Esophagus squamous epithelium (tissue), 4 donors: ENCODE measurements at regions not wholly inside any gene's neighbourhood (a gene's known extent, or its start where the extent isn't known, plus 50 kb on each side); places are given as distances from the start of the nearest gene placed in this dataset.

Source experiments
- CTCF ChIP-seq, 6 experiments: fragments of 450-650 bp in 4 of 6; fragments of 200-600 bp in 2 of 6; sonication (generic) in 2 of 6; IDR thresholded peaks; one replicate each; pipeline ENCODE4 v1.5.1; 2016 to 2019; ENCODE audit warnings: antibody characterized with exemption in 6 of 6, mild to moderate bottlenecking in 4 of 6, moderate library complexity in 4 of 6
- POLR2A ChIP-seq, 4 donors: fragments of 450-650 bp; IDR thresholded peaks; one replicate each; pipeline ENCODE4 v1.6.1; 2017; ENCODE audit warnings: antibody characterized with exemption in 4 of 4, mild to moderate bottlenecking in 4 of 4, moderate library complexity in 3 of 4

GRCh38 chr21:35674895-35675470, 385.3 kb downstream of the SETD4 start:
- no peak for TF ChIP-seq CTCF (IDR thresholded peaks at IDR 0.05)
- no peak for TF ChIP-seq POLR2A (IDR thresholded peaks at IDR 0.05)
